Keratinocyte (primary cell): ENCODE measurements at regions not wholly inside any gene's neighbourhood (a gene's known extent, or its start where the extent isn't known, plus 50 kb on each side); places are given as distances from the start of the nearest gene placed in this dataset.

Experiments used
- DNase-seq: peaks from one replicate; pipeline ENCODE4 v3.0.0-alpha.2; 2011; ENCODE audit warnings: low read depth, missing footprints, low spot score
- FAIRE-seq: peaks from 2 replicates; lab custom pipeline; 2011; peaks lifted over from hg19 to GRCh38; lab: Jason Lieb, UNC
- H2AFZ ChIP-seq: 2 replicates; pipeline ENCODE4 v1.6.0; 2012; ENCODE audit warnings: low read length, control low read depth, inconsistent platforms; ENCODE audit not compliant: control insufficient read depth
- H3K27ac ChIP-seq: 2 replicates; pipeline ENCODE4 v1.5.1; 2011; ENCODE audit warnings: low read length; ENCODE audit not compliant: control insufficient read depth, insufficient read depth
- H3K27me3 ChIP-seq: 3 replicates; pipeline ENCODE4 v1.6.0; 2011; ENCODE audit warnings: low read length; ENCODE audit not compliant: control insufficient read depth, insufficient read depth; ENCODE audit errors: extremely low read depth
- H3K36me3 ChIP-seq, 2 experiments: 2 replicates in 1 of 2; 3 replicates in 1 of 2; pipeline ENCODE4 v1.5.1; 2011; ENCODE audit warnings: low read length in 2 of 2, mild to moderate bottlenecking in 1 of 2; ENCODE audit not compliant: control insufficient read depth in 2 of 2, insufficient read depth in 2 of 2; ENCODE audit errors: extremely low read depth in 1 of 2
- H3K4me1 ChIP-seq: 3 replicates; pipeline ENCODE4 v1.5.1; 2011; ENCODE audit warnings: low read length; ENCODE audit not compliant: control insufficient read depth, insufficient read depth; ENCODE audit errors: extremely low read depth
- H3K4me2 ChIP-seq: 3 replicates; pipeline ENCODE4 v1.6.0; 2011; ENCODE audit warnings: low read depth, low read length; ENCODE audit not compliant: control insufficient read depth, insufficient read depth; ENCODE audit errors: extremely low read depth
- H3K4me3 ChIP-seq, 3 experiments: fragments of 200-600 bp in 1 of 3; sonication (generic) in 1 of 3; 2 replicates in 2 of 3; 3 replicates in 1 of 3; pipeline ENCODE4 v1.5.1; 2011 to 2016; ENCODE audit warnings: low read length in 3 of 3, mild to moderate bottlenecking in 3 of 3, control low read depth in 2 of 3, inconsistent platforms in 1 of 3, low read depth in 1 of 3, mixed read lengths in 1 of 3, mixed run types in 1 of 3, moderate library complexity in 1 of 3; ENCODE audit not compliant: control insufficient read depth in 2 of 3, insufficient read depth in 2 of 3; ENCODE audit errors: extremely low read depth in 1 of 3
- H3K79me2 ChIP-seq: 2 replicates; pipeline ENCODE4 v1.6.0; 2012; ENCODE audit warnings: low read length; ENCODE audit not compliant: control insufficient read depth, insufficient read depth
- H3K9ac ChIP-seq: 3 replicates; pipeline ENCODE4 v1.6.0; 2011; ENCODE audit warnings: low read length; ENCODE audit not compliant: control insufficient read depth, insufficient read depth; ENCODE audit errors: extremely low read depth
- H3K9me1 ChIP-seq: 3 replicates; pipeline ENCODE4 v1.6.0; 2011; ENCODE audit warnings: low read length; ENCODE audit not compliant: control insufficient read depth, insufficient read depth; ENCODE audit errors: extremely low read depth
- H3K9me3 ChIP-seq: 2 replicates; pipeline ENCODE4 v1.5.1; 2012; ENCODE audit warnings: low read depth, low read length; ENCODE audit not compliant: control insufficient read depth
- H4K20me1 ChIP-seq: 3 replicates; pipeline ENCODE4 v1.6.0; 2011; ENCODE audit warnings: low read length; ENCODE audit not compliant: control insufficient read depth, insufficient read depth; ENCODE audit errors: extremely low read depth
- CTCF ChIP-seq, 3 experiments: IDR thresholded peaks in 1 of 3; conservative IDR thresholded peaks in 1 of 3; optimal IDR thresholded peaks in 1 of 3; 2 replicates in 2 of 3; 3 replicates in 1 of 3; pipeline versions ENCODE3 to v1.5.1; 2011; ENCODE audit warnings: low read length in 3 of 3, mild to moderate bottlenecking in 3 of 3, moderate library complexity in 2 of 3, control low read depth in 1 of 3, inconsistent platforms in 1 of 3; ENCODE audit not compliant: insufficient read depth in 2 of 3; ENCODE audit errors: extremely low read depth in 1 of 3
- EZH2 ChIP-seq: IDR thresholded peaks from one replicate; pipeline ENCODE4 v1.6.1; 2012; ENCODE audit warnings: inconsistent platforms, mild to moderate bottlenecking, low read length, moderate library complexity
- dilution Hi-C: fragments of 300-500 bp; cut with MboI; formaldehyde crosslinking; loops from one replicate; pipeline ENCODE4 v1.7.0; 2020; ENCODE audit warnings: low sequenced_read_pairs; ENCODE audit not compliant: extremely low pct_ligation_motif_present

DNA sequence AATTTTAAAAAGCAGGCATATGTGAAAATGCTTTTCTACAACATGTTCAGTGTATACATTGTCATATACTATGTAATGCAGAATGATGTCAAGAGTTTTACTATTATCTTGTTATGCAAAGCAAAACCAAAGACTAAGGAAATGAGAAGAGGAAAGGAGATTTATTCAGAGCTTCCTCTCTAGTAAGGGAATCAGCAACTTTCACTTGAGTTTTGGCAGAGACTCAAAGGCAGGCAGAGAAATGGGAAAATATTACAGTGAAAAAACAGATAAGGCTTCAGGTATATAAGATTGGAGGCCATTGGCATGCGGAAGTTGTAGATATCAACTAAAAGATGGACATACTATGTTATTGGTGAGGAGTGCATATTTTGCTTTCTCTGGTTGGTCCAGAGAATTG is 512.0 kb upstream of the PCDH20 start:
- H3K36me3 ChIP-seq: no peaks in the 10 kb centered on the region

DNA sequence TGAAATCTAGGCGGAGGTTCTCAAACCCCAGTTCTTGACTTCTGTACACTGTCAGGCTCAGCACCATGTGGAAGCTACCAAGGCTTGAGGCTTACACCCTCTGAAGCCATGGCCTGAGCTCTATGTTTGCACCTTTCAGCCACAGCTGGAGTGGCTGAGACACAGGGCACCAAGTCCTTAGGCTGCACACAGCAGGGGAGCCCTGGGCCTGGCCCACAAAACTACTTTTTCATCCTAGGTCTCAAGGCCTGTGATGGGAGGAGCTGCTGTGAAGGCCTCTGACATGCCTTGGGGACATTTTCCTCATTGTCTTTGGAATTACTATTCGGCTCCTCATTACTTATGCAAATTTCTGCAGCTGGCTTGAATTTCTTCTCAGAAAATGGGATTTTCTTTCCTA is 503.2 kb upstream of the PCDH20 start:
- FAIRE-seq (no peak), DNase-seq (no peak)
- H3K36me3 ChIP-seq: no peaks in the 10 kb centered on the region
- no peak overlapping the region for H3K4me3 ChIP-seq
- H3K9me1 ChIP-seq: no peaks in the 10 kb centered on the region
- no peak overlapping the region for H3K4me2 ChIP-seq
- no peak overlapping the region for H3K27ac ChIP-seq
- dilution Hi-C loops: no loop called here
- peaks cover 3% of the 10 kb centered on the region for H3K9me3 ChIP-seq
- TF ChIP-seq CTCF (optimal IDR thresholded peaks at IDR 0.05 in 1 of 3, IDR thresholded peaks at IDR 0.05 in 1 of 3, conservative IDR thresholded peaks at IDR 0.05 in 1 of 3; ENCODE audit: extremely low read depth in 1 of 3, insufficient read depth in 2 of 3, low read length in 3 of 3): no peak
- no peak for TF ChIP-seq EZH2
- no peak overlapping the region for H2AFZ ChIP-seq
- H4K20me1 ChIP-seq: no peaks in the 10 kb centered on the region
- no peak overlapping the region for H3K9ac ChIP-seq
- H3K27me3 ChIP-seq: no peaks in the 10 kb centered on the region
- no peaks in the 10 kb centered on the region for H3K4me1 ChIP-seq
- no peaks in the 10 kb centered on the region for H3K79me2 ChIP-seq

More for the DNA sequence above, 512.0 kb upstream of the PCDH20 start:
- dilution Hi-C loops: no loop called here
- TF ChIP-seq EZH2 (no peak), CTCF (optimal IDR thresholded peaks at IDR 0.05 in 1 of 3, IDR thresholded peaks at IDR 0.05 in 1 of 3, conservative IDR thresholded peaks at IDR 0.05 in 1 of 3; ENCODE audit: extremely low read depth in 1 of 3, insufficient read depth in 2 of 3, low read length in 3 of 3) (no peak)
- Histone ChIP-seq H3K9me3 (no peaks in the 10 kb centered on the region), H3K4me2 (no peak overlapping the region), H3K79me2 (no peaks in the 10 kb centered on the region), H4K20me1 (no peaks in the 10 kb centered on the region), H3K9me1 (no peaks in the 10 kb centered on the region), H3K4me3 (no peak overlapping the region), H3K9ac (no peak overlapping the region), H2AFZ (no peak overlapping the region), H3K4me1 (no peaks in the 10 kb centered on the region), H3K27ac (no peak overlapping the region), H3K27me3 (no peaks in the 10 kb centered on the region)
- FAIRE-seq (no peak), DNase-seq (no peak)
